Mucosa of rectum (tissue), 2 donors: ENCODE measurements at regions not wholly inside any gene's neighbourhood (a gene's known extent, or its start where the extent isn't known, plus 50 kb on each side); places are given as distances from the start of the nearest gene placed in this dataset.

Source experiments
- H3K27ac ChIP-seq, 2 donors: one replicate each; pipeline ENCODE4 v1.7.0; 2013; ENCODE audit warnings: inconsistent platforms in 2 of 2, low read depth in 2 of 2, low read length in 2 of 2
- H3K27me3 ChIP-seq, 2 donors: one replicate each; pipeline ENCODE4 v1.7.0; 2013; ENCODE audit warnings: low read length in 2 of 2; ENCODE audit not compliant: control insufficient read depth in 2 of 2, insufficient read depth in 2 of 2
- H3K36me3 ChIP-seq, 2 donors: one replicate each; pipeline ENCODE4 v1.7.0; 2013; ENCODE audit warnings: low read length in 2 of 2; ENCODE audit not compliant: control insufficient read depth in 2 of 2, insufficient read depth in 2 of 2
- H3K4me1 ChIP-seq, 2 donors: one replicate each; pipeline ENCODE4 v1.7.0; 2013; ENCODE audit warnings: low read length in 2 of 2, mild to moderate bottlenecking in 1 of 2; ENCODE audit not compliant: control insufficient read depth in 2 of 2, insufficient read depth in 2 of 2
- H3K4me3 ChIP-seq, 2 donors: one replicate each; pipeline ENCODE4 v1.7.0; 2013; ENCODE audit warnings: low read length in 2 of 2
- H3K9ac ChIP-seq, 2 donors: one replicate each; pipeline ENCODE4 v1.7.0; 2013; ENCODE audit warnings: low read length in 2 of 2, low read depth in 1 of 2, mild to moderate bottlenecking in 1 of 2
- H3K9me3 ChIP-seq, 2 donors: one replicate each; pipeline ENCODE4 v1.7.0; 2013; ENCODE audit warnings: low read length in 2 of 2; ENCODE audit not compliant: control insufficient read depth in 2 of 2
- donor health status: healthy.
- donor health status: Normal muscosa, but diverticular disease.

DNA sequence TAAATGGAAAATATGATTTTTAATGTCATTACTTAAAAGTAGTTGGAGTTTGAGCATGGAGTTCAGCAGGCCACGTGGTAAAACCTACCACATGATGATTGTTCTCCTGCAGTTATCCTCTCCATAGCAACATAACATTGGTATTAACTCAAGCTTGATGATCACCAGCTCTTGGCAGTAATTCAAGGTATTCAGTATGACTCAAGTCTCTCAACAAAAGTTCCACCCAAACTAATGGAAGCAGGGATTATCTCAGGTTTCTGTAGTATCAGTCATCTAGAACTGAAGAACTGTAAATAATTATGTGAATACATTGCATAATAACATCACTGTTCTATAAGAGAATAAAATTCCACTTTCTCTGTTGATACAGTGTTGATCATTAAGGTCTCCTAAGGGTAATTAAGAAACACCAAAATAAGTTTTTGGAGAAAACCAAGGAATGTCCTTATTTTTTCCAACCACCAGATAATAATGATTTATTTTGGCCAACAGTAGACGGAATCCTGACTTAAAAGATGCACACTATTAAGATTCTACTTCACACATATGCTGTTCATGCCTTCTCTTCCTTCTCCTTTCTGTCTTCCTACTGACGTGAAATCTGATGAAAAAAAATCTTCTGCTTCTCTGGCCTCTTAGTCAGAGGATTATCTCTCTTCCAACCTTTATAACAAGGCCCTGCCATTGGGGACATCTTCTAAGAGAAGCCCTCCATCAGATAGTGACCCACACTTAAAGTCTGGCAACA, 1092.3 kb downstream of the EFNB2 start:
- no peak overlapping the region for H3K27ac ChIP-seq
- no peak overlapping the region for H3K4me3 ChIP-seq

DNA sequence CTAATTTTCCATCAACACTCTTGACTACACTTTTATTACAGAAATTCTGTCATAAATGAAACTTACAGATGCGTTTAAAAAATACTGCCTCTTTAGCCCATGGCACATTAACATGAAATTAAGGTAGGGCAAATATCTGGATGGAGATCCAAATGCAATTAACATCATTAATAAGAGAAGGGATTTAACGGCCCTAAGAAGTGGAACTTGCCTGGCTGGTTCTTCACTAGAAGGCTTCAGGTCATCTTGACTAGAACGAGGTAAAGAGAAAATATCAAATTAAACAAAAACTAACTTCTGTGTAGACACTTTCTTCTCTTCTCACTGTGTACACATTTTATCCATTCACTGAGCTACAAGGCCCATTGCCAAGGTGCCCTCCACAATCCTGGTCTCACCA, 1093.4 kb downstream of the EFNB2 start:
- Histone ChIP-seq H3K9ac (no peak overlapping the region), H3K27me3 (no peaks in the 10 kb centered on the region), H3K36me3 (no peaks in the 10 kb centered on the region), H3K4me1 (no peaks in the 10 kb centered on the region), H3K27ac (no peak overlapping the region), H3K9me3 (no peaks in the 10 kb centered on the region), H3K4me3 (no peak overlapping the region)

More for the DNA sequence above, 1092.3 kb downstream of the EFNB2 start:
- no peaks in the 10 kb centered on the region for H3K4me1 ChIP-seq
- H3K9me3 ChIP-seq, result no peaks in the 10 kb centered on the region
- H3K36me3 ChIP-seq, result no peaks in the 10 kb centered on the region
- H3K9ac ChIP-seq, result no peak overlapping the region
- H3K27me3 ChIP-seq, result no peaks in the 10 kb centered on the region

DNA sequence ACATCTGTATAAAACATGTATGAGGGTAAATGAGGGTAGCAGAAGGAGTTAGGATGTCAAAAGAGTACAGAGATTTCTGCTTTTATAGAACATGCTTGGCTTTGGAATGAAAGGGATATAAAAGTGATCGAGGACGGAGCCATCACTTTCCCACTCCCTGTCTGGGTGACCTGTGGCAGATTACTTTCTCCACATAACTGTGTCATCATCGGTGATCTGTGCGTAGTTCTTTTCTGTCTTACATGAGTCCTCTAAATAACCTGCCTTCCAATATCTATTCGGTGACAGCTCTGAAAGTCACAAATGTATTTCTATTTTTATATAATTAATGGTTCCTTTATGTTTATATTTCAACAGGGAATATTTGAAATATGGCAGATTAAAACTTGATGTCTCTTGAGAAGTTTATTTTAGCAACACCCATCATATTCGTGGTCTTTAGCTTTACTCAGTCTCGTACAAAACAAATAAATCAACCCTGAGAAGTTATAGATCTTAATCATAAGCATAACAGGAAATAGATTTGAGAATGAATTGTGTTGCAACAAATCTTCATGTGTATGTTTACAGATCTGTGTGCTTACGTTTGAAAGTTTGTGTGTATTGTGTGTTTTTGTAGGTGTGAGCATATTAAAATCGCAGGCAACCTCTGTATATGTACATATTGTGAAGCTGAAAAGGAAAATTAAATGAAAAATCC, 1094.3 kb downstream of the EFNB2 start:
- H3K9ac ChIP-seq, result no peak overlapping the region
- no peak overlapping the region for H3K27ac ChIP-seq
- no peaks in the 10 kb centered on the region for H3K4me1 ChIP-seq
- H3K9me3 ChIP-seq, result no peaks in the 10 kb centered on the region
- H3K36me3 ChIP-seq, result no peaks in the 10 kb centered on the region
- no peaks in the 10 kb centered on the region for H3K27me3 ChIP-seq
- no peak overlapping the region for H3K4me3 ChIP-seq

- H3K36me3 ChIP-seq, result no peaks in the 10 kb centered on the region
- no peaks in the 10 kb centered on the region for H3K9me3 ChIP-seq
- H3K27me3 ChIP-seq, result no peaks in the 10 kb centered on the region
- no peak overlapping the region for H3K9ac ChIP-seq
- H3K4me3 ChIP-seq, result no peak overlapping the region
- H3K27ac ChIP-seq, result no peak overlapping the region
- no peaks in the 10 kb centered on the region for H3K4me1 ChIP-seq
Observed at GRCh38 chr13:105436943-105437342, 1098.5 kb downstream of the EFNB2 start.

GRCh38 chr13:105432438-105432837, 1103.0 kb downstream of the EFNB2 start:
- Histone ChIP-seq H3K9me3 (no peaks in the 10 kb centered on the region), H3K4me3 (no peak overlapping the region), H3K9ac (no peak overlapping the region), H3K36me3 (no peaks in the 10 kb centered on the region), H3K27me3 (no peaks in the 10 kb centered on the region), H3K27ac (no peak overlapping the region), H3K4me1 (no peaks in the 10 kb centered on the region)

- Histone ChIP-seq H3K36me3 (no peaks in the 10 kb centered on the region), H3K9ac (no peak overlapping the region), H3K4me3 (no peak overlapping the region), H3K4me1 (no peaks in the 10 kb centered on the region), H3K9me3 (no peaks in the 10 kb centered on the region), H3K27ac (no peak overlapping the region), H3K27me3 (no peaks in the 10 kb centered on the region)
Observed at GRCh38 chr13:105428811-105429210, 1106.7 kb downstream of the EFNB2 start.

GRCh38 chr13:105426441-105426840, 1109.0 kb downstream of the EFNB2 start:
- no peaks in the 10 kb centered on the region for H3K27me3 ChIP-seq
- no peaks in the 10 kb centered on the region for H3K9me3 ChIP-seq
- H3K36me3 ChIP-seq, result no peaks in the 10 kb centered on the region
- H3K4me3 ChIP-seq, result no peak overlapping the region
- no peak overlapping the region for H3K9ac ChIP-seq
- no peaks in the 10 kb centered on the region for H3K4me1 ChIP-seq
- H3K27ac ChIP-seq, result no peak overlapping the region

DNA sequence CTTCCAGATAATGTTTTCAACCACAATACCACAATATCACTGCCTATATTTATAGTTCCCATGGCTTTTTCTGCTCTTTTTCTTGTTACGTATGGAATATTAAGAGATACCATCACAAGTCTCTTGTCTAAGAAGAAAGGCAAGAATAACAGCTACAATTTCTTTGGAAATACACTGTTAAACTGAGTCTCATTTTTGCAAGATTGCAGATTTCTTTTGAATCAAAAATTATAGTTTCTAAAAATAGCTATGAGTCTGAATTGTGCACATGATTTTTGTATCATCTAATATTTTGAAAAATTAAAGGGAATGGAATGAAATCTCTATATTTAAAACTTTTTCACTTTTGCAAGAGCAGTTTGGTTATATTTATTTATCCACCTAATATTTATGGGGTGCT, 1120.8 kb downstream of the EFNB2 start:
- Histone ChIP-seq H3K36me3 (no peaks in the 10 kb centered on the region), H3K27ac (no peak overlapping the region), H3K27me3 (no peaks in the 10 kb centered on the region), H3K9ac (no peak overlapping the region), H3K4me1 (no peaks in the 10 kb centered on the region), H3K4me3 (no peak overlapping the region), H3K9me3 (no peaks in the 10 kb centered on the region)

- H3K4me1 ChIP-seq, result no peaks in the 10 kb centered on the region
- no peak overlapping the region for H3K27ac ChIP-seq
- no peak overlapping the region for H3K4me3 ChIP-seq
- no peaks in the 10 kb centered on the region for H3K27me3 ChIP-seq
- H3K9me3 ChIP-seq, result no peaks in the 10 kb centered on the region
- H3K36me3 ChIP-seq, result no peaks in the 10 kb centered on the region
- no peak overlapping the region for H3K9ac ChIP-seq
Observed at GRCh38 chr13:105412171-105412570, 1123.3 kb downstream of the EFNB2 start.

DNA sequence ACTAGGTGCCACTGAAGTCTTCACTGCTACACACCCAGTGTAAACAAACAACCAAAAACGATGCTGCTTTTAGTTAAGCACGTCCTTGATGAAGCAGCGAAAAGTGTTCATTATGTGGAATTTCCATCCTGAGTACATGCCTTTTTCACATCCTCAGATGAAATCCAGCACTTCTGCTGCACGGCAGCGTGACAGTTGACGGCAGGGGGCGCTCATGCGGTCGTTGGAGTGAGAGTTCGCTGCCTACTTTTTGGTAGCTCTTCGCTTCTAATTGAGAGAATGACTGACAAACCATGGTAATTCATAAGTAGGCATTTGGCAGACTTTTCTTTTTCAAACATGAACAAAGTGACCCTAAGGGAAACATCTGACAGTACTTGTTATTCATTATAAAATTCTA, 1124.9 kb downstream of the EFNB2 start:
- Histone ChIP-seq H3K27ac (no peak overlapping the region), H3K4me3 (peak overlapping the region in 1 of 2 donors; percentile 16), H3K4me1 (no peaks in the 10 kb centered on the region), H3K9me3 (no peaks in the 10 kb centered on the region), H3K9ac (no peak overlapping the region), H3K36me3 (no peaks in the 10 kb centered on the region), H3K27me3 (no peaks in the 10 kb centered on the region)
